Stimulated activated CD4-positive, alpha-beta T cell treated with anti-CD3 and anti-CD28 coated beads, Interleukin-4, amount 100 ng/mL, for 48 hours (primary cell): ENCODE measurements at regions not wholly inside any gene's neighbourhood (a gene's known extent, or its start where the extent isn't known, plus 50 kb on each side); places are given as distances from the start of the nearest gene placed in this dataset.

Experiments
- DNase-seq, 2 donors: peaks; one replicate each; pipeline ENCODE4 v3.0.0-alpha.2; 2020; ENCODE audit warnings: low read depth in 2 of 2

DNA sequence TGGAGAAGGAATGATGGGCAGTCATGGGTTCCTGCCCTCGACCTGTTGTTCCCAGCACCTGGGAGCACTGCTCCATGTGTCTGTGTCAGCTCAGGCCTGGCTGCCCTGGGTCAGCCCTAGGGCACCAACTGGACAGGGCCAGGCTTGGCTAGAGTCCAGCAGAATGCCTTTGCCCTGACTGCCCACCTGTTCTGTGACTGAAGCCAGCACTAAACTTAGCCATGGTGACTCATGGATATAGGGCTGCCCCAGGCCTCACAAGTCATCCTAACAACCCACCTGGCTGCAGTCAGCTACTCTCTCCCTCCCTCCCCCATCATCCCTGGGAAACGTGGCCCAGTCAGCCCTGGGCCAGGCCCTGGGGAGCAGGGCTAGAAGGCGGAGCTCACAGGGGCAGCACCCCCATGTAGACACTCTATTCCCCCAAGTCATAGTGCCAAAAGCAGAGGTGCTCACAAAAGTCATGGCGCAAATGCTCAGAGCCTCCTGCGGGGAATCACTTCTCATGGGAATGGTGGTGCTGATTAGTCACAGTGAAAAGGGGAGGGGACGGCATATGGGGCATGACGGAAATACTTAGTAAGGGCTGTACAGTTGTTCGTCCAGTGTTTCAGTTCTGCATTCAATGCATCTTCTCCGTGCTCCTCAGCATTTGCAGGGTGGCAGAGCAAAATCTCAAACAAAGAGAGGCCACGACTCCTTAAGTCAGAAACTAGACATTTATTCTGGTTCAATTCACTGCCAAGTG, 52.0 kb upstream of the NTF3 start:
- no peak for DNase-seq
